ENCODE measurements at regions not wholly inside any gene's neighbourhood (a gene's known extent, or its start where the extent isn't known, plus 50 kb on each side); places are given as distances from the start of the nearest gene placed in this dataset.

GRCh38 chr14:97336179-97336578, 539.0 kb downstream of the VRK1 start:
- no peak for TF ChIP-seq YY1 (IDR thresholded peaks at IDR 0.05; ENCODE audit: insufficient read depth, insufficient read length)
- no peak for TF ChIP-seq ZNF274 (IDR thresholded peaks at IDR 0.05; ENCODE audit: low read depth, low read length)
- TF ChIP-seq SUZ12 (IDR thresholded peaks at IDR 0.05; ENCODE audit: extremely low read depth, insufficient read depth, insufficient read length): no peak
